ENCODE measurements at regions not wholly inside any gene's neighbourhood (a gene's known extent, or its start where the extent isn't known, plus 50 kb on each side); places are given as distances from the start of the nearest gene placed in this dataset.

DNA sequence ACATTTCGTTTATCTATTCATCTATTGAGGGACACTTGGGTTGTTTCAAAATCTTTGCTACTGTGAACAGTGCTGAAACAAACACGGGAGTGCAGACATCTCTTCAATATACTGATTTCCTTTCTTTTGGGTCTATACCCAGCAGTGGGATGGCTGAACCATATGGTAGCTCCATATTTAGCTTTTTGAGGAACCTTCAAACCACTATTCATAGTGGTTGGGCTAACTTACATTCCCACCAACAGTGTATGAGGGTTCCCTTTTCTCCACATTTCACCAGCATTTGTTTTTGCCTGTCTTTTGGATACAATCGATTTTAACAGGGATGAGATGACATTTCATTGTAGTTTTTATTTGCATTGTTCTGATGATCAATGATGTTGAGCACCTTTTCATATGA is 798.2 kb downstream of the UQCRFS1 start:
- DNase-seq (ENCODE audit: low read depth): no peak

DNA sequence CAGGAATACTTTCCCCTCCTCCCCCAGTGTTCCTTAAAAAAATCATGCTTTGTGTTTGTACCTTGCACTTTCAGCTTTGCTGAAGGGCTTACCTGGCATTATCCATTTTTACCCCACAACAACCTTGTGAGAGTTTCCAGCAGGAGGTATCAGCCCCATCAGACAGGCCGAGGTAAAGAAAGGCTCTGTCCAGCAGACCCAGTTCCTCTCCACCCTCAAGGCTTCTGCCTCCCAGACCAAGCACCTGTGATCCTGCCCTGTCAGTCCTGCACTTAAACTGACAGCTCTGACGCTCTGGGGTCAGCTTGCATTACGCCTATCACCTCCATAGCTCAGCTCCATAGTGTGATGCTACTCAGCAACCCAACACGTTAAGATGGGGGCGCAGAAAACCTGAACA is 803.1 kb downstream of the UQCRFS1 start:
- DNase-seq (ENCODE audit: low read depth): no peak

DNA sequence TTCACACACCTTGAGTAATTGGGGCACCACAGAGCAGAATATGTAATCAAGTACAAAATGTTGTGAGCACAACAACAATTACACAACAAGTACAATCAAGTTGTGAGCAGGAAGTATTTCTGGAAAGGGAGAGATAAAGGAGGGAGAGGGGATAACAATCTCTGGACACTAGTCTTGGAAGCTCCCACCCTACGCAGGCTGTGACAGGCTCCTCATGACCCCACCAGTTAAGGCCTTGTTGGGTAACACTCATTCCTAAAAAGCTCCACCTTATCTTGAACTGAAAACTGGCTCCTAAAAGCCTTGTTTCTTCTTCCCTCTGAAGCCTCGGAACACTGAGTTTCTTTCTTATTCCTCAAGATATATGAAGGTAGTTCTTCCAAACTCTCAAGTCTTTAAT is 806.0 kb downstream of the UQCRFS1 start:
- no peak for DNase-seq (ENCODE audit: low read depth)

DNA sequence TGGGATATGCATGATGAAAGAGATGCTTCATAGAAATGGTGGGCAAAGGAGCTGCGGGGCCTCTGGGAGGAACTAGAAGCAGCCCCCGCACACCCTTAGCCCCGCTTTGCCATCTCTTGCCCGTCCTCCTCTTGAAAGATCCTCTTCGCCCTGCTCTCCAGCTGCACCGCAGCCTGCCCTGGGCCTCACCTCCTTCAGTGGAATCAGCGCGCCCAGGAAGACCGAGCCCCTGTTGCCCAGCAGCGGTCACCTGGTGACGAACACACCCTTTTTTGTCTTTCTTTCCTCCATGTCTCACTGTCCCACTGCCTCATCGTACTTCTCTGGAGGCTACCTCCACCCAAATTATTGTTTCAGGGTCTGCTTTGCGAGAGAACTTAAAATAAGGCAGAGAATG is 807.6 kb downstream of the UQCRFS1 start:
- DNase-seq (ENCODE audit: low read depth): no peak

DNA sequence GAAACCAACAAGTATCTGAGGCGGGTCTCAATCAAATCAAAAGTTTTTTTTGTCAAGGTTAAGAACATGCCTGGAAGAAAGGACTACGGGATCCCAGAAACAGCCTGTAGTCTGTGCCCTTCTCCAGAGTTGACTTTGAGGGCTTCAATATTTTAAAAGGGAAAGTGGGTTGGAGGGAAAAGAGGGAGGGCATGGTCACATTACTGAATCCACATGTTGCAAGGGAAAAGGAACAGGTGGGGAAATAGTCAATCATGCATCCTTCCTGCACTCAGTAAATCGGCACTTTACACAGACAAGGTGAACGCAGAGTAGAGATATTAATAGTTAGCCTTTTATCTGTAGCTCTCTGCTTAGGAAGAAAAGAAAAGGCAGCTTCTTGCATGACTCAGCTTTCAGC is 808.5 kb downstream of the UQCRFS1 start:
- DNase-seq (ENCODE audit: low read depth): no peak

DNA sequence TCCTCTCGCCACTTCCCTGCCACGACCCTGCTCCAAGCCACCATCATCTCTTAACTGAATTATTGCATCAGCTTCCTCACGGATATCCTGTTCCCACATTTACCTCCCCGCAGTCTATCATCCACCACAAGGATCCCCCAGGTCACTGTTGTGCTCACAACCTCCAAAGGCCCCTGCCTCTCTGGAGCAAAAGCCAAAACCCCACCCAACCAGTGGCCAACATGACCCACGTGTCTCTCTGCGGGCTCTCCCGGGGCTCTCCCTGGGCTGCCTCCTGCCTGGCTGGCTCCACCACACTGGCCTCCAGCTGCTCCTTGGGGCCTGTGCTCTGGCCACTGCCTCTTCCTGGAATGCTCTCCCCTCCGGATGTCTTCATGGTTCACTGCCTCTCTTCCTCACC is 809.3 kb downstream of the UQCRFS1 start:
- DNase-seq (ENCODE audit: low read depth): no peak

DNA sequence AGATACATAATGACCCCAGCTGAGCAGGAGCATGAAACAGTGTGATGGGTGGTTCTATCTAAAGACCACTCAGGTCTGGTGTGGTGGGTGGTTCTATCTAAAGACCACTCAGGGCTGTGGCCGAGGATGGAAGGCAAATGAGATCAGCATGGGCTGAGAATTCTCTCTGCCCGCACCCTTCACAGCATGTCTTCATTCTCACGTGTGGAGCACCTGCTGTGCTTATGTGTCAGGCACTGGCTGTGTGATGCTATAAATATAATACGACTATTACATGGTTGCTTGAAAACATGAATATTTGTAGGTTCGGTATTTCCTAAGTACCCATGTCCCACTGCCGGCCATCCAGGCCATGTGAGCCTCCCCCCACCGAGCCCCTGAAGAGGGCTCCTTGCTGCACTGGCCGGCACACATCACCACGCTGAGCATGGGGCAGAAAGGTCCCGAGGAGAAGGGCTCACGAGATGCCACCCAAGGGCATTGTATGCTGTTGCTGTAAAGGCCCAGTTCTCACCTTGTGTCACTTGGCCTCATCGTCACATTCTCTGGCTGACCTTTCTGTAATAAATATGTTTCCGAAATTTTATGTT is 810.2 kb downstream of the UQCRFS1 start:
- DNase-seq (ENCODE audit: low read depth): no peak

DNA sequence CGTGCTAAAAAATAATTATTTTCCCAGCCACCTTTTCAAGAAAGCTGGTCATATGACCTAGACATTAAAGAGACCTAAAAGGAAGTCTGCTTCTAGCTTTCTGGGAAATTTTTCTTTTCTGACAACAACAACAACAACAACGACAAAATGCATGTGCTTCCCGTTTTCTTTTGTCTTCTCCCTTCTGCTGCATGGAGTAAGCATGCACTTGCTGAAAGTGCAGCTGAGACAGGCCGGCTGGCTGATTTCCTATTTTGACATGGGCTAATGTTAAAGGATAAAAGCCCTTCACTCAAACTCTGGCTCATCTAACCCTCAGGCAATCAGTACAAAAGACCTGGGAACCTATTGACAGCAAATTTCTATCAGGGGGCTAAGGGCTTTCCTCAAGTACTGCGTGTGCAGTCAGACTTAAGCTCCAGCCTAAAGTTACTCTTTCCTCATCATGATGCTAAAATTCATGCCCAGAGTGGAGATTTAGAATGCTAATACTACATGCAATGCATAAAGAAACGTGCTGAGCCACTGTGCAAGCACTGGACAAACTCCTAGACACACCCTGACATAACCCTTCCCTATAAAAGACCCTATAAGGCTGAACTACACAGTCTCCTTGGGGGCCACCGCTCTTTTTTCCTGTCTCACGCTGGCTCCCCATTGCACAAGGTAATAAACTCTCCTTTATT is 811.1 kb downstream of the UQCRFS1 start:
- no peak for DNase-seq (ENCODE audit: low read depth)

DNA sequence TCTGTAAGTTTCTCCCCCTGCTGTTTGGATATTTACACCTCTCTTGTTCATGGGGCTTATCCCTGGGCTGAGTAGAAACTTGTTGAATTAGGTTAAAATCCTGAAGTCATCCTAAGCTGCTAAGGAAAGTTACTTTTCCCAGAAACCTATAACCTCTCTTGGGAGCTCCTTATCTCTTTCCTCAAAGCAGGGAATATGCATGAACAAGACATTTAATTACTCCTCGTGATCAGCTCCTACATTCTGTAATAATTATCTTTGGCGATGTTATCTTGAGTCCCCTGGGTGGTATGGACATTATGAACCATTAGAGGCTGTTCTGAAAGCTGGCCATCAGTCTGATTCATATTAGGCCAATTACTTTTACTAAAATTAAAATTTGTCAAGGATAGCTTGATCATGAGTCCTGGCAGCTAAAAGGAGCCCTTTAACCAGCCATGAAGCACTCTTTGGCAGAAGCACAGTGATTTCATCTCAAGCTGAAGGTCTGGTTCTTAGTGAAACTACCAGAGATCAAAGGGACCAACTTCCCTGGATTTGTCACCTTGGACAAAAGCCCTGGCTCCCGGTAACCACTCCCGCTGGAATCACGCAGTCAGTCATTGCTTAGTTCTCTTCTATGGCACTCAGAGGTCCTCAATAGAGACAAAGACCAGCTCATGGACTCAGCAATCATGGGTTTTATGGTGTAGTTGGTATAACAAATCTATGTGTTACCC is 811.8 kb downstream of the UQCRFS1 start:
- DNase-seq (ENCODE audit: low read depth): no peak

DNA sequence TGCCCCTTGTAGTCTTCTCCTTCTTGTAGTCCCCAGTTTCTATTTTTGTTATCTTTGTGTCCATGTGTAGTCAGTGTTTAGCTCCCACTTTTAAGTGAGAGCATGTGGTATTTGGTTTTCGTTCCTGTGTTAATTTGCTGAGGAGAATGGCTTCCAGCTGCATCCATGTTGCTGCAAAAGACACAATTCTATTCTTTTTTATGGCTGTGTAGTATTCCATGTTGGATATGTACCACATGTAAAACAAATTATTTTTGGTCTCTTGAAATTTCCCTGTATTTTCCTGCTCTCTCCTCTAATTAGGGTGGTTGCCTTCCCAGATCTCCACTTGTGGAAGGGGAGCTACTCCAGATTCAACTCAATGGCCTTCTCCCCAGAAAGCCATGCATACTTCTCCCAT is 813.8 kb downstream of the UQCRFS1 start:
- DNase-seq (ENCODE audit: low read depth): no peak

DNA sequence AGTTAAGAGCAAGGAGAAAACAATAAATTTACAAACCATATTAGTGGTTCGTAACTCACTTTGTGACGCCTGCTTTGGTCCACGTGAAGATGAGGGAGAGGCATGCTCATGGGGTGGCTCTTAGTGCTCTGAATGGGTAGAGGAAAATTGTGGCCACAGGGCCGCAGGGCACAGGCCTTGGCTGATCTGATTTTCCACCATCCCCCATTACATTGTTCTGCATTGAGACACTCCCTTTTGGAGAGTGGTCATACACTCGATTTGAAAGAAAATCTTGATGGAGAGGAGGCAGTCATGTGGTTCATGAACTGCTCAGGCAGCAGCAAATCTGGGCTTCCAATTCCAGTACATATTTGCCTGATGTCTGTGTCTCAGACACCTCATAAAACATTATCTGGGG is 815.2 kb downstream of the UQCRFS1 start:
- DNase-seq (ENCODE audit: low read depth): no peak

DNA sequence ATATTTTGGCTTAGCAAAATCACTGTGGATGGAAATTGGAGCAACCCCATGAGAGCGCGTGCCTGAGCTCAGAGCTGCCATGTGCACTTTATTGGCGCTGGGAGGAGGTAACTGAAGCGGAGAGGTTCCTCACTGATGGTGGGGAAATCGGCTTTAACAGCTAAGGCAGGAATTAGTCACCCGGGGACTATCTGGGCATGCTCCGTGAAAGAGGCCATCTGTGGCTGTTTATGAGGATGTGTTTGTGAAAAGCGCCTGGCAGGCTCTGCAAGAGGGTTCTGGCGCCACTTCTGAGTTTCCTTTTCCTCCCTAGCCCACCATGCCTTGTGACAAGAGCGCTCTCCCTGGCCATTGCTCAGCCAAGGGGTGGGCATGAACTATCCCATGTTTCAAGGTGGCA is 815.6 kb downstream of the UQCRFS1 start:
- no peak for DNase-seq (ENCODE audit: low read depth)

DNA sequence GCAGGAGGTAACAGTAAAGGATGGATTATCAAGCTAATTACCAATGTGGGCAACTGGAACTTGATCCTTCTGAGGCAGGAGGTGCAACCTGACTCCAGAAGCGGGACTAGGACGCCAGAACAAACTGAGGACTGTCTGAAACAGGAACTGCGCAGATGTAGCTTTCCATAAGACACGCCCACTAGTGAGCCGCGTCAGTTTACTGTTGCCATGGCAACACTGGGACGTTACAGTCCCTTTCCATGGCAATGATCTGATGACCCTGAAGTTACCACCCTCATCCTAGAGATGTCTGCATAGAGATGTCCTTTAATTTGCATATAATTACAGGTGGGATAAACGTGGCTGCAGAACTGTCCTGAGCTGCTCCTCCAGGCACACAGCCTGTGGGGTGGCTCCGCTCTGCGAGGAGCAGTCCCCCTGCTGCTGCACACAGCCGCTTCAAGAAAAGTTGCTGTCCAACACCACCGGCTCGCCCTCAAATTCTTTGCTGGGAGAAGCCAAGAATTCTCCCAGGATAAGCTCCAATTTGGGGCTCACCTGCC is 816.6 kb downstream of the UQCRFS1 start:
- no peak for DNase-seq (ENCODE audit: low read depth)

DNA sequence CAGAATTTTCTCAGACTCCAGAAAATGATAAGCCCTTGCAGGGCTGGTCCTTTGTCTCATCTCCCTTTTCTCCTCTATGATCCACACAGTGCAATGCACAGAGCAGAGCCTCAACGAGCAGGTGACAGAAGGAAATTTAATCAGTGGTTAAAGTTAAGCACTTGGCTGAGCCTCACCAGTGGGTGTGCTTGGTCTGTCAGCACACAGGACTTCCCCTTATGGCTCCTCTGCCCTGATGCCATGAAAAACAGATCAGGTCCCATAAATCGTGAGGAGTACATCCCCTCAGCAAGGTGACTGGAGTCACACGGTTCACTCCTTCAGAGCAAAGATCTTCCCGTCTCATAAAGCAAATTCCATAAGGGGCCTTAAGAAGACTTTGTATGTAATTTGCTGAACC is 818.2 kb downstream of the UQCRFS1 start:
- no peak for DNase-seq (ENCODE audit: low read depth)

DNA sequence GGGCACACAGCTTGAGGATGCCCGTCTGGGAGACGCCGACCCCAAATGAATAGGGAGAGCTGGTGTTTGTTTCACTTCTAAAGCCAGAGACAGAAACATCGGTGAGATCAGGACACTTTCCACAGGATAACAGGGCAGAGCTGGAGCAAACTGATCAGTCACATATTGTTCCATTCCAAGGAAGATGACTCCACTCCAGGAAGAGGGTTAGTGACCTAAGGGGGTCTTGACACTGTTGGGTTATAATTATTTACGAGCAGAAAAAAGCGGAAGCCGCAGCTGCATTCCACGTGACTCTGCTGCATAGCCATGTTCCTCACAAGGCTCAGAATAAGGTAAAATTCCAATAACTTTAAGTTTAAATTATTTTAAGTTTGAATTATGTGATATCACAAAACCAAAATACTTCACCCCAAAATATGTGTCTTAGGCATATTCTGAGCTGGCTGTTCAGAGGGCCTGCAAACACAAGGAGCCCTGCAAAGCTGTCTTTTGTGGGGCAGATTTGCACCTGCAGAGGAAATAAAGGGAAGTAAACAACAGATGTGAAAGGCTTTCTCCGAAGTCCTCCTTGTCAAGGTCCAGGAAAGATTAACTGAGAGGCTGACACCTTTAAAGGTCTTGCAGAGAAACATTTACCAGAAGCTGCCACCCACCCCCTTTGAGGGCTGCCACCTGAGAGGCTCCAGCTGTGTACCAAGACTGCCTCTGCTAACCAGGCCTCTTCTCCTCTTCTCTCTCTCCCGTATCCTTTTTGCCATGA is 819.2 kb downstream of the UQCRFS1 start:
- DNase-seq (ENCODE audit: low read depth): no peak

DNA sequence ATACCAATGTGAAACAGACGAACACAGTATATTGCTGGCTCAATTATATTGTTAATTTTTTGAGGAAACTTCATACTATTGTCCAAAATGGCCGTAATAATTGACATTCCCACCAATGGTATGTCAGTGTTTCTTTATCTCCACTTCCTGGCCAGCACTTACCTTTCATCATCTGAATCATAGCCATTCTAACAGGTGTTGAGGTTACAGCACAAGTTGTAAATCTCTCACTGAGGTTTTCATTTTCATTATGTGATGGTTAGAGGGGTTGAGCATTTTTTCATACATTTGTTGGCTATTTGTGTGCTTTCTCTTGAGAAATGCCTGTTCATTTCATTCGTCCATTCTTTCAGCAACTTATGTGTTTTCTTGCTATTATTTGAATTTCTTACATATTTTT is 824.0 kb downstream of the UQCRFS1 start:
- no peak for DNase-seq (ENCODE audit: low read depth)

DNA sequence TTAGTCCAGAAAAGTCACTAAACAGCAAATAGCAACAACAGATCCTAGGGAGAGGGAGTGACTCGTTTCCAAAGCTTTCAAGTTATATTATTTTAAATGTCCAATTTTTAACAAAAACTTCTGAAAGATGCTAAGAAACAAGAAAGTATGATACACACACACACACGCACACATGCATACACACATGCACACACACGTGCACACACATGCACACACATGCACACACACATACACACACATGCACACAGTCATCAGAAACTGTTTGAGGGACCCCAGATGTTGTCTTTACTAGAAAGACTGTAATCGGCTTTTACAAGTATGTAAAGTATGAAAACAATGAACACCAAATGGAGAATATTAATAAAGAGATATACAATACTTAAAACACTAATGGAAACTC is 825.4 kb downstream of the UQCRFS1 start:
- DNase-seq (ENCODE audit: low read depth): no peak

DNA sequence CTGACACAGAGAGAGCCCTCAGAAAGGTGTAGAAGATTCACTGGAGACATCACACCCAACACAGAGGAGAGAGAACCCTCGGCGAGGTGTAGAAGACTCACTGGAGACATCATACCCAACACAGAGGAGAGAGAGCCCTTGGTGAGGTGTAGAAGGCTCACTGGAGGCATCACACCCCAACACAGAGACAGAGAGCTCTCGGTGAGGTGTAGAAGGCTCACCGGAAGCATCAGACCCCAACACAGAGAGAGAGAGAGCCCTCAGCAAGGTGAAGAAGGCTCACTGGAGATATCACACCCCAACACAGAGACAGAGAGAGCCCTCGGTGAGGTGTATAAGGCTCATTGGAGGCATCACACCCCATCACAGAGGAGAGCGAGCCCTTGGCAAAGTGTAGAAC is 826.5 kb downstream of the UQCRFS1 start:
- no peak for DNase-seq (ENCODE audit: low read depth)

DNA sequence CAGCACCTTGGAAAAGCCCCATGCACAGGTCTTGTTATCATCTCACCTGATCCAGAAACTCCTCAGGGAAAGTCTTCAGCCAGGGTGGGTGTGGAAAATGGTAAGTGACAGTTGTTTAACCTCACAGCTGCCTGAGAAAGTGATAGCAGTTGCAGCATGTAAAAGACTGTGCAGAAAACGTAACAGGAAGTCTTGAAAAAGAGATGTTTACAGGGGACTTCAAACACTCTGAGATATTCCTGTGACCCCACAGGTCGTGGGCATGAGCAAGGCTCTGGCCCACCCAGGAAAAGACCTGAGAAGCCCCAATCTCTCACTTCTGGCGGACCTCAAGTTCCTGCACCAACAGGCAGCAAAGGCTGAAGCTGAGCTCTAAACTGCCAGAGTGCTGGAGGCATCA is 826.9 kb downstream of the UQCRFS1 start:
- DNase-seq (ENCODE audit: low read depth): no peak

DNA sequence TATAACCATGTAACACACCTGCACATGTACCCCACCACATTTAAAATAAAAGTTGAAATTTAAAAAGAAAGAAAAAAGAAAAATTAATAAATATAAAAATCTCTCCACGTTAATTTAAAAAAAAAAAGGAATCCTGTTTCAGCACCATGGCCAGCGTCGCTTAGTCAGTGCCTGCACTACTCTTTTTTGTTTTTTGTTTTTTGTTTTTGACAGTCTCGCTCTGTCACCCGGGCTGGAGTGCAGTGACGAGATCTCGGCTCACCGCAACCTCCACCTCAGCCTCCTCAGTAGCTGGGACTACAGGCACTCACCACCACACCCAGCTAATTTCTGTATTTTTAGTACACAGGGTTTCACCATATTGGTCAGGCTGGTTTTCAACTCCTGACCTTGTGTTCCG is 835.9 kb downstream of the UQCRFS1 start:
- DNase-seq (ENCODE audit: low read depth): peak; percentile 5

DNA sequence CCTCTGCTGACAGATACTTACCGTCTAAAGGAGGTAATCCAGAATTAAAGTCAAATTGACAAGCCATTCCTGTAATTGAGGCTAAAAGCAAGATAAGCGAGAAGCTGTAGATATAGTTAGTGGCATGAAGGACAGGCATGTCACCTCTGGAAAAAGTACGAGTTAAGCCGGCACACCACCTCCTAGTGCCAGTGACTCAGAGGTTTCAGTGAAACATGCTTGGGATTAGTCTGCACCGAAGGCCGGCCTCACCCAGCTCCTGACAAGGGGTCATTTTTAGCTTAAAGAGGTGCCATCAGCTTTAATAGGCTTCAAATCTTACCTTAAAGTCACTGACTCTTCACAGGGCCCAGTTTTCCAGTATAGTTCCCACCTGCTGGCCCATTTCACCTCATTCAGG is 838.0 kb downstream of the UQCRFS1 start:
- no peak for DNase-seq (ENCODE audit: low read depth)

DNA sequence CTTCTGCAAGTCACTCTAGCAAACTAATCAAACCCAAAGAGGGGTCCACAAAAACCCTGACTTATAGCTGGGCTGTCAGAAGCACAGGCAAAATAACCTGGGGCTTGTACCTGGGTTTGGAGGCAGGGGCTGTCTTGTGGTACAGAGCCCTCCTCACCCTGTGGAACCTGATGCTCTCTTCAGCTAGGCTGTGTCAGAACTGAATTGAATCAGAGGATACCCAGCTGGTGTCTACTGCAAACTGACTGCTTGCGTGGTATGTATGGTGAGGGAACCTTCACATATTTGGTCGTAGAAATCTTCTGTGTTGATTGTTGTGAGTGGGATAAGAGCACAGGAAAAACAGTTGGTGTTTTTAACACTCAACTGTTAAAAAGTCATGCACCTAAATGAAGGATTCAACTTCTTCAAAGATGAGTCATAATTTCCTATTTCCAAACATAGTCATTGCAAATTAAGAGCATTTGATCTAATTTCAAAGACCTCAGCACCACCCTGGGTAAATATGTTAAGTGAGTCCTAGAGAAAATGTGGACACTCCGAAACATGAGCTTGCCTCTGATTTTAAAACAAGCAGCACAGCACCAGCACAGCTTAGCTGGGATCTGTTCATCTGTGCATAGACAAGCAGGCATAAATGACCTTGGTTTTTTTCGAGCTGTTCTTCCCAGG is 840.2 kb downstream of the UQCRFS1 start:
- no peak for DNase-seq (ENCODE audit: low read depth)
